Nephron progenitor cell (in vitro differentiated cells): ENCODE measurements at regions not wholly inside any gene's neighbourhood (a gene's known extent, or its start where the extent isn't known, plus 50 kb on each side); places are given as distances from the start of the nearest gene placed in this dataset.

Experiments used
- DNase-seq: peaks from one replicate; pipeline ENCODE4 v3.0.0; 2021
- H3K27ac Mint-ChIP-seq: 2 replicates; pipeline ENCODE4 v1.8.0; 2021; ENCODE audit warnings: mild to moderate bottlenecking, moderate library complexity, mixed read lengths
- H3K27me3 Mint-ChIP-seq: 2 replicates; pipeline ENCODE4 v1.8.0; 2021; ENCODE audit warnings: mild to moderate bottlenecking, low read depth, mixed read lengths; ENCODE audit not compliant: poor library complexity
- H3K36me3 Mint-ChIP-seq: 2 replicates; pipeline ENCODE4 v1.8.0; 2021; ENCODE audit warnings: low read depth, mixed read lengths
- H3K4me1 Mint-ChIP-seq: 2 replicates; pipeline ENCODE4 v1.8.0; 2021; ENCODE audit warnings: mixed read lengths
- H3K4me3 Mint-ChIP-seq: 2 replicates; pipeline ENCODE4 v1.8.0; 2021; ENCODE audit warnings: mild to moderate bottlenecking, moderate library complexity, mixed read lengths
- H3K9me3 Mint-ChIP-seq: 2 replicates; pipeline ENCODE4 v1.8.0; 2021; ENCODE audit warnings: mild to moderate bottlenecking, moderate library complexity, mixed read lengths
- TF ChIP-seq, protein P1 (sequence below): fragments of 200-600 bp; sonication (generic); IDR thresholded peaks from 2 replicates; pipeline ENCODE4 v1.5.0; 2021; ENCODE audit warnings: antibody characterized with exemption

DNA sequence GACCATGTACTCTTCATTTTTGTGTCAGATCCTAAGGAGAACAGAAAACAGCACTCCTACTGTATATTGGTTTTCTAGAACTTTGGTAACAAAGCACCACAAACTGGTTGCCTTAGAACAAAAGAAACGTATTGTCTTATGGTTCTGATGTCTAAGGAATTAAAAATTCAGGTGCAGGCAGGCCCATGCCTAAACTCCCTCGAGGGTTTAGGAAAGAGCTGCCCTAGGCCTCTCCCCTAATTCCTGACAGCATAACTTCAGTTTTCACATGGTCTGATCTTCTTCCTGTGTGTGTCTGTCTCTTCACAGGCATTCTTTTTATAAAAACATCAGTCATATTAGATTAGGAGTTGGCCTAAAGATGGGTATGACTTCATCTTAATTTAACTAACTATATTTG, 1093.6 kb downstream of the TECRL start:
- Mint-ChIP-seq H3K9me3 (no peaks in the 10 kb centered on the region), H3K27ac (no peak overlapping the region), H3K4me1 (no peaks in the 10 kb centered on the region), H3K27me3 (no peaks in the 10 kb centered on the region), H3K4me3 (no peak overlapping the region), H3K36me3 (no peaks in the 10 kb centered on the region)
- no peak for DNase-seq
- TF ChIP-seq, protein P1, sequence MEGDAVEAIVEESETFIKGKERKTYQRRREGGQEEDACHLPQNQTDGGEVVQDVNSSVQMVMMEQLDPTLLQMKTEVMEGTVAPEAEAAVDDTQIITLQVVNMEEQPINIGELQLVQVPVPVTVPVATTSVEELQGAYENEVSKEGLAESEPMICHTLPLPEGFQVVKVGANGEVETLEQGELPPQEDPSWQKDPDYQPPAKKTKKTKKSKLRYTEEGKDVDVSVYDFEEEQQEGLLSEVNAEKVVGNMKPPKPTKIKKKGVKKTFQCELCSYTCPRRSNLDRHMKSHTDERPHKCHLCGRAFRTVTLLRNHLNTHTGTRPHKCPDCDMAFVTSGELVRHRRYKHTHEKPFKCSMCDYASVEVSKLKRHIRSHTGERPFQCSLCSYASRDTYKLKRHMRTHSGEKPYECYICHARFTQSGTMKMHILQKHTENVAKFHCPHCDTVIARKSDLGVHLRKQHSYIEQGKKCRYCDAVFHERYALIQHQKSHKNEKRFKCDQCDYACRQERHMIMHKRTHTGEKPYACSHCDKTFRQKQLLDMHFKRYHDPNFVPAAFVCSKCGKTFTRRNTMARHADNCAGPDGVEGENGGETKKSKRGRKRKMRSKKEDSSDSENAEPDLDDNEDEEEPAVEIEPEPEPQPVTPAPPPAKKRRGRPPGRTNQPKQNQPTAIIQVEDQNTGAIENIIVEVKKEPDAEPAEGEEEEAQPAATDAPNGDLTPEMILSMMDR, result no peak

DNA sequence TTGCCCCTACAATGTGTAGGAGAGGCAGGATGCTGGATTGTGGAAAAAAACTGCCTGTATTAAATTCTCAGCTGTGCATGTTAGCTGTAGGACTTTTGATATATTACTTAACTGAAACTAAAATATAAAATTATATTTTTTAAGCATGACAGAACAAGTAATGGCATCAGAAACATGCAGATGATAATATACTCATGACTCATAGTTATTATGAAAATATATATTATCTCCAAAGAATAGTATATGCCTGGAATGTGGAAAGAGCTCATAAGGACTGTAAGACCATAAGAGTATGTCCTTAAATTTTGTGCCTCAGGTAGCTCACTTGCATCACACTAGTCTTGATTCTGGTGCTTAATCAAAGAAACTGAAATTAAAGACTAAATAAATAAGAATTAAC, 1100.6 kb downstream of the TECRL start:
- TF ChIP-seq, protein P1, result no peak

DNA sequence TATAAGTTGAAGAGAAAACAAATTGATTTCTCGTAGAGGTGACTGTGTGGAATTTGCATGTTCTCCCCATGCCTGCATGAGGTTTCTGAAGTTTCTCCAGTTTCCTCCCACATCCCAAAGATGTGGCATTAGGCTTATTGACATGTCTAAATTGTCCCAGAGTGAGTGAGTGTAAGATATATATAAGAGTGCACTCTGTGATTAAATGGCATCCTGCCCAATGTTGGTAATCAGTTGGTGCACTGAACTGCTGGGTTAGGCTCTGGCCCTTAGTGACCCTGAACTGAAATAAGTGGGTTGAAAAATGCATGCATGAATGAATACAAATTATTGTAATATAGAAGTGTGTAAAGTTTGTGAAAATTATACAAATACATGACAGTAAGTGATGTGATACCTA, 1106.5 kb downstream of the TECRL start:
- no peak overlapping the region for H3K27ac Mint-ChIP-seq
- TF ChIP-seq, protein P1, result no peak

More for the DNA sequence above, 1100.6 kb downstream of the TECRL start:
- Mint-ChIP-seq H3K36me3 (no peaks in the 10 kb centered on the region), H3K27me3 (no peaks in the 10 kb centered on the region), H3K9me3 (no peaks in the 10 kb centered on the region), H3K4me1 (no peaks in the 10 kb centered on the region), H3K4me3 (no peak overlapping the region), H3K27ac (no peak overlapping the region)
- no peak for DNase-seq

DNA sequence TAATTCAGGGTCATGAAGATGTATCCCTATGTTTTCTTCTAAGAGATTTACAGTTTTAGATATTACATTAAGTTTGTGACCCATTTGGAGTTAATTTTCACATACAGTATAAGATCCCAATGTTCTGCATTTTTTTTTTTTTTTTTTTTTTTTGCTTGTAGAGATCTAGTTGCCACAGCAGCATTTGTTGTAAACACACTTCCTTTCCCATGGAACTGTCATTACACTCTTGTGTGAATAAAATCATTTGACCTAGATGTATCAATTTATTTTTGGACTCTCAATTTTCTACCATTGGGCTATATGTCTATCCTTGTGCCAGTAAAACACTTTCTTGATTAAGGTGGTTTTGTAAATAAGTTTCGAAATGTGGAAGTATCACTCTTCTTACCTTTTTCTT, 1107.2 kb downstream of the TECRL start:
- H3K4me1 Mint-ChIP-seq, result no peaks in the 10 kb centered on the region
- H3K9me3 Mint-ChIP-seq, result no peaks in the 10 kb centered on the region
- TF ChIP-seq, protein P1, result no peak
- no peak overlapping the region for H3K27ac Mint-ChIP-seq
- H3K36me3 Mint-ChIP-seq, result no peaks in the 10 kb centered on the region
- no peak for DNase-seq
- H3K27me3 Mint-ChIP-seq, result no peaks in the 10 kb centered on the region
- H3K4me3 Mint-ChIP-seq, result no peak overlapping the region

More for the DNA sequence above, 1106.5 kb downstream of the TECRL start:
- Mint-ChIP-seq H3K9me3 (no peaks in the 10 kb centered on the region), H3K4me3 (no peak overlapping the region), H3K27me3 (no peaks in the 10 kb centered on the region), H3K4me1 (no peaks in the 10 kb centered on the region), H3K36me3 (no peaks in the 10 kb centered on the region)
- DNase-seq, result no peak

DNA sequence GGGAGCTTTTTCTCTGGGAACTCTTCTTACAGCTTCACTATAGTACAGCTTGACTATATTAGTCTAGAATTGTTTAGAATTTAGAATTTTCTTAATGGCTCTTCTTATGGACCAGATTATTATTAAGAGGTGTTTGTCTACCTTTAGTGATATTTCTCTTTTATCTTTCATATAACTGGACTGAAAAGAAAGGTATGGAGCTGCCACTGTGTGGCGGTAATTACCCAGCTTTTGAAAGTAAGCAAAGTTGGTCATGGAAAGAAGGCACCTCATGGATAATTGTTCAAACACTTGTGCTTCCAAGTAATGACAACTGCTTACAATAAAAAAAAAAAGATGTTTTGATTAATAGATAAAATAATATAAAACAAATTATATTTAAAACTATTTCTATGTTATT, 1112.5 kb downstream of the TECRL start:
- DNase-seq, result peak; percentile 2
- H3K27me3 Mint-ChIP-seq, result no peaks in the 10 kb centered on the region
- H3K4me3 Mint-ChIP-seq, result no peak overlapping the region

DNA sequence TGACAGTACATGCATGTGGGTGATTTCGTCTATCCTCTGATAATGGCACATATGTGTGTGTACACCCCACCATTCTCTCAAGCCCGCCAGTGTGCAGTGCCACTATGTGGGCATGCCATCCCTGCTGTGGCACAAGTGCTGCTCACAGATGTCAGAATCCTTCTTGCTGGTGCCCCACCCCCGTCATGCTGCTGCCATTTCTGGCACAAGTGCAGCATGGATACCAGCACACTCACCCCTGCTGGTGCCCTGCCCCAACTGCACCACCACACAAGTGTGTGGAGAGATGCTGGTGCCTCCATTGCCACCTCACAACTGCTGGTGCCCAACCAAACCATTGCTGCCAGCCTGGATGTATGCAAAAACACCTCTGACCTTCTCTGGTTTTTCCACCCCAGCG, 1133.8 kb downstream of the TECRL start:
- H3K36me3 Mint-ChIP-seq, result no peaks in the 10 kb centered on the region
- TF ChIP-seq, protein P1, result no peak
- no peak overlapping the region for H3K27ac Mint-ChIP-seq
- peaks cover 12% of the 10 kb centered on the region for H3K27me3 Mint-ChIP-seq
- H3K4me3 Mint-ChIP-seq, result no peak overlapping the region
- H3K9me3 Mint-ChIP-seq, result no peaks in the 10 kb centered on the region
- no peaks in the 10 kb centered on the region for H3K4me1 Mint-ChIP-seq
- DNase-seq, result peak; percentile 1

More for the DNA sequence above, 1112.5 kb downstream of the TECRL start:
- TF ChIP-seq, protein P1, result peak; percentile 30
- H3K36me3 Mint-ChIP-seq, result no peaks in the 10 kb centered on the region
- H3K27ac Mint-ChIP-seq, result no peak overlapping the region
- H3K4me1 Mint-ChIP-seq, result no peaks in the 10 kb centered on the region
- H3K9me3 Mint-ChIP-seq, result no peaks in the 10 kb centered on the region
